A673 (cell line): ENCODE measurements at regions not wholly inside any gene's neighbourhood (a gene's known extent, or its start where the extent isn't known, plus 50 kb on each side); places are given as distances from the start of the nearest gene placed in this dataset.

Experiments used
- BruUV-seq: library from RNA; stranded (reverse); fragments of 400-500 nt; replicated peaks from 2 replicates; lab custom pipeline; 2021; lab: Mats Ljungman, UMichigan
- CTCF ChIA-PET: fragments of 300-600 bp; sonication (Branson Sonifier 250); formaldehyde crosslinking; loops from one replicate; lab custom pipeline; 2022; ENCODE audit warnings: antibody characterized with exemption; lab: Charles Lee
- POLR2A ChIA-PET: fragments of 300-600 bp; sonication (Branson Sonifier 250); formaldehyde crosslinking; loops from one replicate; lab custom pipeline; 2022; ENCODE audit warnings: antibody characterized with exemption; ENCODE audit not compliant: low non-redundant PET; lab: Charles Lee
- DNase-seq: peaks from one replicate; pipeline ENCODE4 v3.0.0-alpha.2; 2015; ENCODE audit warnings: low spot score
- H3K27ac ChIP-seq: fragments of 200-600 bp; sonication (generic); 2 replicates; pipeline ENCODE4 v1.5.1; 2016; ENCODE audit warnings: mixed run types, low read depth, mild to moderate bottlenecking, mixed read lengths, antibody characterized with exemption, low read length; ENCODE audit not compliant: poor library complexity, severe bottlenecking
- H3K27me3 ChIP-seq: fragments of 200-600 bp; sonication (generic); replicated peaks from 2 replicates; pipeline ENCODE4 v1.6.1; 2017; ENCODE audit warnings: mixed run types, low read depth, mild to moderate bottlenecking, mixed read lengths, antibody characterized with exemption, low read length; ENCODE audit not compliant: insufficient read depth, poor library complexity
- H3K36me3 ChIP-seq: fragments of 200-600 bp; sonication (generic); 2 replicates; pipeline ENCODE4 v1.6.1; 2016; ENCODE audit warnings: mixed run types, mild to moderate bottlenecking, mixed read lengths, antibody characterized with exemption, low read length; ENCODE audit not compliant: insufficient read depth, poor library complexity, severe bottlenecking
- H3K4me1 ChIP-seq: fragments of 200-600 bp; sonication (generic); 2 replicates; pipeline ENCODE4 v1.6.1; 2017; ENCODE audit warnings: mixed run types, mild to moderate bottlenecking, mixed read lengths, antibody characterized with exemption, low read length; ENCODE audit not compliant: insufficient read depth, poor library complexity, severe bottlenecking
- H3K4me3 ChIP-seq: fragments of 200-600 bp; sonication (generic); 2 replicates; pipeline ENCODE4 v1.5.1; 2016; ENCODE audit warnings: low read depth, mixed run types, mild to moderate bottlenecking, mixed read lengths, low read length; ENCODE audit not compliant: poor library complexity, severe bottlenecking
- H3K9me3 ChIP-seq: fragments of 200-600 bp; sonication (generic); 2 replicates; pipeline ENCODE4 v1.6.1; 2016; ENCODE audit warnings: mixed run types, low read depth, mild to moderate bottlenecking, mixed read lengths, antibody characterized with exemption, low read length; ENCODE audit not compliant: poor library complexity, severe bottlenecking
- CTCF ChIP-seq: fragments of 300-800, 200-600 bp; sonication (generic); conservative IDR thresholded peaks from 2 replicates; pipeline ENCODE4 v1.5.1; 2017; ENCODE audit warnings: low read depth, mild to moderate bottlenecking, antibody characterized with exemption, low read length, moderate library complexity, mixed read lengths
- EZH2 ChIP-seq: fragments of 200-600 bp; sonication (generic); IDR thresholded peaks from 2 replicates; pipeline ENCODE4 v1.6.1; 2017; ENCODE audit warnings: borderline replicate concordance, low read depth, mild to moderate bottlenecking, mixed read lengths, antibody characterized with exemption, low read length; ENCODE audit not compliant: poor library complexity, severe bottlenecking
- intact Hi-C: fragments of 100-400 bp; cut with micrococcal nuclease; formaldehyde crosslinking; loops from one replicate; pipeline ENCODE4 v1.10.0; 2022; ENCODE audit not compliant: unreplicated experiment

DNA sequence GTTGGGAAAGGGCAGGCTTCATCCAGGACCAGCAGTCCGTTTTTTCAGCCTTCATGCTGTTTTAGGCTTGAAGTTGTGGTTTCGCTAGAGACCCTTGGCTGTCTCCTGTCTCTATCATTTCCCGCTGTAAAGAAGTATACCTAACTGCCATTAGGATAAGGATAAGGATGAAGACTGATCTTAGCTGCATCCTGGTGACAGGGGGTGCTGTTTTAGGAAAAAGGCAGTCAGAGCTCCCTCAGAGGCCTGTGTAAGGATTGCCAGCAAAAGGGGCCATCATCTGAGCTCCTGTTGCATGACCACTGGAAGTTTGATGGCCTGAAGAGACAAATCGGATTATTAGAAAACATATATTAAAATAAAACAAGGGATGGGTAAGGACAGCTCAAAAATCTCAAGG, 64.8 kb upstream of the FGF10 start:
- Histone ChIP-seq H3K4me1 (no peaks in the 10 kb centered on the region), H3K4me3 (no peak overlapping the region), H3K27ac (no peak overlapping the region), H3K9me3 (no peaks in the 10 kb centered on the region), H3K36me3 (no peaks in the 10 kb centered on the region), H3K27me3 (no peaks in the 10 kb centered on the region)
- CTCF ChIA-PET: no interaction called here
- intact Hi-C loops: no loop called here
- no TSS peak for BruUV-seq
- TF ChIP-seq EZH2 (no peak), CTCF (no peak)
- DNase-seq: no peak
- POLR2A ChIA-PET: no interaction called here

- TF ChIP-seq CTCF: no peak
- TF ChIP-seq EZH2: no peak
- Histone ChIP-seq H3K27ac (no peak overlapping the region), H3K9me3 (no peaks in the 10 kb centered on the region), H3K4me3 (no peak overlapping the region), H3K27me3 (no peaks in the 10 kb centered on the region), H3K36me3 (no peaks in the 10 kb centered on the region), H3K4me1 (no peaks in the 10 kb centered on the region)
- CTCF ChIA-PET: no interaction called here
- POLR2A ChIA-PET: no interaction called here
- intact Hi-C loops: no loop called here
- DNase-seq: no peak
- BruUV-seq: no TSS peak
Measured at GRCh38 chr5:44446399-44446798, 57.2 kb upstream of the FGF10 start.

- no TSS peak for BruUV-seq
- POLR2A ChIA-PET: no interaction called here
Measured at GRCh38 chr5:44443172-44443571, 54.0 kb upstream of the FGF10 start.

More at GRCh38 chr5:44443172-44443571, 54.0 kb upstream of the FGF10 start:
- no peaks in the 10 kb centered on the region for H3K27me3 ChIP-seq
- H3K27ac ChIP-seq: no peak overlapping the region
- intact Hi-C loops: no loop called here
- no peaks in the 10 kb centered on the region for H3K4me1 ChIP-seq
- TF ChIP-seq CTCF (no peak), EZH2 (no peak)
- H3K9me3 ChIP-seq: no peaks in the 10 kb centered on the region
- CTCF ChIA-PET: no interaction called here
- no peaks in the 10 kb centered on the region for H3K36me3 ChIP-seq
- H3K4me3 ChIP-seq: no peak overlapping the region
- no peak for DNase-seq
